Esophagus muscularis mucosa (tissue), 4 donors: ENCODE measurements at regions not wholly inside any gene's neighbourhood (a gene's known extent, or its start where the extent isn't known, plus 50 kb on each side); places are given as distances from the start of the nearest gene placed in this dataset.

Experiments used
- DNase-seq: peaks from one replicate; pipeline ENCODE4 v3.0.0-alpha.2; 2017; ENCODE audit errors: extremely low spot score
- H3K27ac ChIP-seq, 4 donors: fragments of 200-600 bp; sonication (generic); replicated peaks in 1 of 4; 1 replicate in 3 of 4; 2 replicates in 1 of 4; pipeline ENCODE4 v1.5.1; 2016 to 2019; ENCODE audit warnings: mild to moderate bottlenecking in 1 of 4
- H3K27me3 ChIP-seq, 4 donors: fragments of 200-600 bp; sonication (generic); one replicate each; pipeline versions ENCODE4 v1.5.1 to v1.6.0; 2016 to 2019
- H3K36me3 ChIP-seq, 4 donors: fragments of 200-600 bp; sonication (generic); one replicate each; pipeline ENCODE4 v1.5.1; 2016 to 2019
- H3K4me1 ChIP-seq, 4 donors: fragments of 200-600 bp; sonication (generic); one replicate each; pipeline ENCODE4 v1.5.1; 2016 to 2019
- H3K4me3 ChIP-seq, 4 donors: fragments of 200-600 bp; sonication (generic); 1 replicate in 2 of 4; 2 replicates in 2 of 4; pipeline ENCODE4 v1.5.1; 2016 to 2019; ENCODE audit warnings: mild to moderate bottlenecking in 4 of 4, moderate library complexity in 1 of 4
- H3K9me3 ChIP-seq, 4 donors: fragments of 200-600 bp; sonication (generic); 1 replicate in 3 of 4; 2 replicates in 1 of 4; pipeline ENCODE4 v1.5.1; 2016 to 2019
- EP300 ChIP-seq: sonication (generic); formaldehyde crosslinking; IDR thresholded peaks from one replicate; pipeline ENCODE4 v1.6.1; 2017; ENCODE audit warnings: antibody characterized with exemption
- POLR2A ChIP-seq: fragments of 450-650 bp; IDR thresholded peaks from one replicate; pipeline ENCODE4 v1.6.1; 2017; ENCODE audit warnings: antibody characterized with exemption, moderate library complexity, mild to moderate bottlenecking, low read depth
- POLR2AphosphoS5 ChIP-seq, 2 donors: sonication (generic); formaldehyde crosslinking; IDR thresholded peaks; one replicate each; pipeline ENCODE4 v1.6.1; 2017; ENCODE audit warnings: antibody characterized with exemption in 2 of 2
- WGBS: methylation state at CpG from one replicate; pipeline ENCODE4 v1.1.5; 2018; 5-methylcytosine and 5-hydroxymethylcytosine counted together
- intact Hi-C: fragments of 100-400 bp; cut with DNase I; formaldehyde crosslinking; loops from one replicate; pipeline ENCODE4 v1.15.1; 2023
- TF ChIP-seq, protein P1 (sequence below), 3 experiments: fragments of 200-600 bp in 2 of 3; fragments of 450-650 bp in 1 of 3; sonication (generic) in 2 of 3; IDR thresholded peaks; one replicate each; pipeline ENCODE4 v1.5.1; 2017 to 2019; ENCODE audit warnings: antibody characterized with exemption in 3 of 3, mild to moderate bottlenecking in 2 of 3, moderate library complexity in 1 of 3

- H3K4me1 ChIP-seq: no peaks in the 10 kb centered on the region
- peaks cover 0 to 7% (median 0%) of the 10 kb centered on the region in 4 donors for H3K27me3 ChIP-seq
- no peak for DNase-seq
- intact Hi-C loops: no loop called here
- H3K36me3 ChIP-seq: no peaks in the 10 kb centered on the region
- no peaks in the 10 kb centered on the region for H3K9me3 ChIP-seq
- H3K27ac ChIP-seq: no peak overlapping the region
- 53% methylated on average over 20 of the region's 20 CpGs for WGBS
- TF ChIP-seq POLR2AphosphoS5 (IDR thresholded peaks at IDR 0.05): no peak
- no peak for TF ChIP-seq POLR2A
- TF ChIP-seq, protein P1, sequence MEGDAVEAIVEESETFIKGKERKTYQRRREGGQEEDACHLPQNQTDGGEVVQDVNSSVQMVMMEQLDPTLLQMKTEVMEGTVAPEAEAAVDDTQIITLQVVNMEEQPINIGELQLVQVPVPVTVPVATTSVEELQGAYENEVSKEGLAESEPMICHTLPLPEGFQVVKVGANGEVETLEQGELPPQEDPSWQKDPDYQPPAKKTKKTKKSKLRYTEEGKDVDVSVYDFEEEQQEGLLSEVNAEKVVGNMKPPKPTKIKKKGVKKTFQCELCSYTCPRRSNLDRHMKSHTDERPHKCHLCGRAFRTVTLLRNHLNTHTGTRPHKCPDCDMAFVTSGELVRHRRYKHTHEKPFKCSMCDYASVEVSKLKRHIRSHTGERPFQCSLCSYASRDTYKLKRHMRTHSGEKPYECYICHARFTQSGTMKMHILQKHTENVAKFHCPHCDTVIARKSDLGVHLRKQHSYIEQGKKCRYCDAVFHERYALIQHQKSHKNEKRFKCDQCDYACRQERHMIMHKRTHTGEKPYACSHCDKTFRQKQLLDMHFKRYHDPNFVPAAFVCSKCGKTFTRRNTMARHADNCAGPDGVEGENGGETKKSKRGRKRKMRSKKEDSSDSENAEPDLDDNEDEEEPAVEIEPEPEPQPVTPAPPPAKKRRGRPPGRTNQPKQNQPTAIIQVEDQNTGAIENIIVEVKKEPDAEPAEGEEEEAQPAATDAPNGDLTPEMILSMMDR (IDR thresholded peaks at IDR 0.05): no peak
- TF ChIP-seq EP300: no peak
- no peak overlapping the region for H3K4me3 ChIP-seq
Measured at GRCh38 chr2:47653902-47654789, 83.4 kb upstream of the KCNK12 start.

- DNase-seq: no peak
- H3K4me3 ChIP-seq: no peak overlapping the region
- 86% methylated on average over 6 of the region's 6 CpGs for WGBS
- H3K36me3 ChIP-seq: no peaks in the 10 kb centered on the region
- H3K27me3 ChIP-seq: peaks cover 0 to 7% (median 0%) of the 10 kb centered on the region in 4 donors
- TF ChIP-seq, protein P1 (IDR thresholded peaks at IDR 0.05): no peak
- TF ChIP-seq EP300 (no peak), POLR2A (no peak), POLR2AphosphoS5 (IDR thresholded peaks at IDR 0.05) (no peak)
- H3K27ac ChIP-seq: no peak overlapping the region
- intact Hi-C loops: no loop called here
- no peaks in the 10 kb centered on the region for H3K4me1 ChIP-seq
- H3K9me3 ChIP-seq: no peaks in the 10 kb centered on the region
Measured at GRCh38 chr2:47653036-47653435, 82.3 kb upstream of the KCNK12 start.

GRCh38 chr2:47652061-47652690 lies 81.4 kb upstream of the KCNK12 start:
- Histone ChIP-seq H3K9me3 (no peaks in the 10 kb centered on the region), H3K4me1 (no peaks in the 10 kb centered on the region), H3K27ac (no peak overlapping the region), H3K4me3 (no peak overlapping the region), H3K36me3 (no peaks in the 10 kb centered on the region), H3K27me3 (peaks cover 0 to 7% (median 0%) of the 10 kb centered on the region in 4 donors)
- DNase-seq: no peak
- intact Hi-C loops: no loop called here
- no peak for TF ChIP-seq POLR2AphosphoS5 (IDR thresholded peaks at IDR 0.05)
- TF ChIP-seq EP300: no peak
- TF ChIP-seq, protein P1 (IDR thresholded peaks at IDR 0.05): no peak
- no peak for TF ChIP-seq POLR2A
- WGBS: 92% methylated on average over 10 of the region's 10 CpGs

GRCh38 chr2:47651296-47651695 lies 80.5 kb upstream of the KCNK12 start:
- H3K36me3 ChIP-seq: no peaks in the 10 kb centered on the region
- 62% methylated on average over 5 of the region's 5 CpGs for WGBS
- H3K27me3 ChIP-seq: peaks cover 0 to 7% (median 0%) of the 10 kb centered on the region in 4 donors
- H3K4me3 ChIP-seq: no peak overlapping the region
- DNase-seq: no peak
- H3K4me1 ChIP-seq: no peaks in the 10 kb centered on the region
- intact Hi-C loops: no loop called here
- TF ChIP-seq POLR2A (no peak), EP300 (no peak), POLR2AphosphoS5 (IDR thresholded peaks at IDR 0.05) (no peak)
- TF ChIP-seq, protein P1 (IDR thresholded peaks at IDR 0.05): no peak
- H3K27ac ChIP-seq: no peak overlapping the region
- no peaks in the 10 kb centered on the region for H3K9me3 ChIP-seq
